ENCODE measurements at regions not wholly inside any gene's neighbourhood (a gene's known extent, or its start where the extent isn't known, plus 50 kb on each side); places are given as distances from the start of the nearest gene placed in this dataset.

- peaks cover 10% of the 10 kb centered on the region for H3K27me3 ChIP-seq (ENCODE audit: control insufficient read depth, insufficient read depth, low read length)
- peak overlapping the region; percentile 22 for H3K4me3 ChIP-seq (ENCODE audit: low read depth, low read length)
- peaks cover 9% of the 10 kb centered on the region for H3K4me1 ChIP-seq (ENCODE audit: control insufficient read depth, insufficient read depth, low read length)
- H3K36me3 ChIP-seq (ENCODE audit: control insufficient read depth, insufficient read depth, low read length): no peaks in the 10 kb centered on the region
- no peaks in the 10 kb centered on the region for H3K9me3 ChIP-seq (ENCODE audit: control insufficient read depth, insufficient read depth, low read length)
- no peak overlapping the region for H3K9ac ChIP-seq (ENCODE audit: low read depth, low read length)
These were observed 120.7 kb downstream of the NKX6-1 start for GRCh38 chr4:84378356-84378755.

DNA sequence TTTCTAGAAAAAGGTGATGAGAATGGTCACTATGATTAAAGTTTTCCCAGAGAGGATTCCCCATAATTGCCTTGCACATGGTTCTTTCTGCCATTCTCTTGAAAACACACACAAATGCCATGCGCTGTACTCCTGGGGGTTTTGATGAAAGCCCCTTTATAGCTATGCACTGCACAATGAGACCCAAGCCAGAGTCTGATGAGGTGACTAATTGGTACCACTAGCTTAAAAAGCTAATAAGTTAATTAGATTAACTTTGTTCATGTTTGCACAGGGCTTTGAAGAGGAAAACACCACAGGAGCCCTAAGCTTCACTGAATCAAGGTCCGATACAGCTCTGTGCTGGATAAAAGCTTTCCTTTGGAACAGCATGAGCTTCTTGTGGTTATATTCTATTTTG, 132.2 kb downstream of the NKX6-1 start:
- Histone ChIP-seq H3K9me3 (ENCODE audit: control insufficient read depth, insufficient read depth, low read length) (no peaks in the 10 kb centered on the region), H3K27me3 (ENCODE audit: control insufficient read depth, insufficient read depth, low read length) (no peaks in the 10 kb centered on the region), H3K36me3 (ENCODE audit: control insufficient read depth, insufficient read depth, low read length) (no peaks in the 10 kb centered on the region), H3K4me3 (ENCODE audit: low read depth, low read length) (no peak overlapping the region), H3K9ac (ENCODE audit: low read depth, low read length) (no peak overlapping the region), H3K4me1 (ENCODE audit: control insufficient read depth, insufficient read depth, low read length) (no peaks in the 10 kb centered on the region)

GRCh38 chr4:84366161-84366560, 132.9 kb downstream of the NKX6-1 start:
- no peak overlapping the region for H3K4me3 ChIP-seq (ENCODE audit: low read depth, low read length)
- H3K4me1 ChIP-seq (ENCODE audit: control insufficient read depth, insufficient read depth, low read length): no peaks in the 10 kb centered on the region
- H3K36me3 ChIP-seq (ENCODE audit: control insufficient read depth, insufficient read depth, low read length): no peaks in the 10 kb centered on the region
- no peaks in the 10 kb centered on the region for H3K9me3 ChIP-seq (ENCODE audit: control insufficient read depth, insufficient read depth, low read length)
- H3K9ac ChIP-seq (ENCODE audit: low read depth, low read length): no peak overlapping the region
- H3K27me3 ChIP-seq (ENCODE audit: control insufficient read depth, insufficient read depth, low read length): no peaks in the 10 kb centered on the region

GRCh38 chr4:84362896-84363655, 136.0 kb downstream of the NKX6-1 start:
- no peak overlapping the region for H3K9ac ChIP-seq (ENCODE audit: low read depth, low read length)
- H3K4me1 ChIP-seq (ENCODE audit: control insufficient read depth, insufficient read depth, low read length): no peaks in the 10 kb centered on the region
- no peaks in the 10 kb centered on the region for H3K36me3 ChIP-seq (ENCODE audit: control insufficient read depth, insufficient read depth, low read length)
- no peaks in the 10 kb centered on the region for H3K27me3 ChIP-seq (ENCODE audit: control insufficient read depth, insufficient read depth, low read length)
- H3K4me3 ChIP-seq (ENCODE audit: low read depth, low read length): no peak overlapping the region
- no peaks in the 10 kb centered on the region for H3K9me3 ChIP-seq (ENCODE audit: control insufficient read depth, insufficient read depth, low read length)

DNA sequence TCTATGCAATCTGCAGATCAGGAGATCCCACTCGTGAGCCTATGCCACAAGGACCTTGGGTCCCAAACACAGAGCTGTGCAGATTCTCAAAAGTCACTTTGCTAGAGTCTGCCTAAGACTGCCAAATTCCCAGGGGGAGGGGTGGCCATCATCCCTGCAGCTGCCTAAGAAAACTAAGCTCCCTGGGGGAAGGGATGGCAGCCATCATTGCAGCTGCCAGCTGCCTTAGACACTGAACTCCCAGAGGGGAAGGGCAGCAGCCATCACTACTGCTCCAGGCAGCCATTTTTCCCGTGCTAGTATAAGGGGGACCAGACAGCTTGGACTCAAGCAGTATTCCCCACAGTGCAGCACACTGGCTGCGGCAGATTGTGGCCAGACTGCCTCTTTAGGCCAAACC, 156.9 kb downstream of the NKX6-1 start:
- peaks cover 12% of the 10 kb centered on the region for H3K9me3 ChIP-seq (ENCODE audit: control insufficient read depth, insufficient read depth, low read length)
- H3K36me3 ChIP-seq (ENCODE audit: control insufficient read depth, insufficient read depth, low read length): peaks cover 7% of the 10 kb centered on the region
- H3K4me3 ChIP-seq (ENCODE audit: low read depth, low read length): no peak overlapping the region
- H3K4me1 ChIP-seq (ENCODE audit: control insufficient read depth, insufficient read depth, low read length): peaks cover 10% of the 10 kb centered on the region
- no peaks in the 10 kb centered on the region for H3K27me3 ChIP-seq (ENCODE audit: control insufficient read depth, insufficient read depth, low read length)
- H3K9ac ChIP-seq (ENCODE audit: low read depth, low read length): no peak overlapping the region

GRCh38 chr4:84341559-84341958, 157.5 kb downstream of the NKX6-1 start:
- Histone ChIP-seq H3K4me1 (ENCODE audit: control insufficient read depth, insufficient read depth, low read length) (peaks cover 12% of the 10 kb centered on the region), H3K36me3 (ENCODE audit: control insufficient read depth, insufficient read depth, low read length) (peaks cover 7% of the 10 kb centered on the region), H3K4me3 (ENCODE audit: low read depth, low read length) (no peak overlapping the region), H3K9ac (ENCODE audit: low read depth, low read length) (no peak overlapping the region), H3K27me3 (ENCODE audit: control insufficient read depth, insufficient read depth, low read length) (no peaks in the 10 kb centered on the region), H3K9me3 (ENCODE audit: control insufficient read depth, insufficient read depth, low read length) (peaks cover 12% of the 10 kb centered on the region)

DNA sequence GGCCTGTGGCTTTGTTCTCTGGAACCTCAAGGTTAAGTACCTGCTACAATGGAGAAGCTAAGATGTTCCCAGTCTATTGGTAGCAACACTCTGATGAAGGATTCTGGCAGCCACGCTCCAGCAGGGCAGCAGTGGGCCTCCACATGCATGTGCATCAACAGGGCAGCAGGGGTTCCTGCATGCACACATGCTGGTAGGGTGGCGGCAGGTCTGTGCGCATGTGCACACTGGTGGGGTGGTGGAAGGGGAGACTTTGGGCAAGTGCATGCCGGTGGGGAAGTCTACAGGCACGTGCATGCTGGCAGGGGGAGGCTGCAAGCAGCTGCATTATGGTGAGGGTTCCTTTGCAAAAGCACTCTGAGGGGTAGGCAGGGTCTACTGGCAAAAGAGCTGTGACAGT, 160.7 kb downstream of the NKX6-1 start:
- Histone ChIP-seq H3K4me3 (ENCODE audit: low read depth, low read length) (no peak overlapping the region), H3K36me3 (ENCODE audit: control insufficient read depth, insufficient read depth, low read length) (peaks cover 7% of the 10 kb centered on the region), H3K9ac (ENCODE audit: low read depth, low read length) (no peak overlapping the region), H3K4me1 (ENCODE audit: control insufficient read depth, insufficient read depth, low read length) (peaks cover 16% of the 10 kb centered on the region), H3K27me3 (ENCODE audit: control insufficient read depth, insufficient read depth, low read length) (no peaks in the 10 kb centered on the region), H3K9me3 (ENCODE audit: control insufficient read depth, insufficient read depth, low read length) (peaks cover 12% of the 10 kb centered on the region)

- no peak overlapping the region for H3K4me3 ChIP-seq (ENCODE audit: low read depth, low read length)
- peaks cover 5% of the 10 kb centered on the region for H3K36me3 ChIP-seq (ENCODE audit: control insufficient read depth, insufficient read depth, low read length)
- H3K4me1 ChIP-seq (ENCODE audit: control insufficient read depth, insufficient read depth, low read length): peaks cover 16% of the 10 kb centered on the region
- peaks cover 7% of the 10 kb centered on the region for H3K9me3 ChIP-seq (ENCODE audit: control insufficient read depth, insufficient read depth, low read length)
- H3K9ac ChIP-seq (ENCODE audit: low read depth, low read length): no peak overlapping the region
- no peaks in the 10 kb centered on the region for H3K27me3 ChIP-seq (ENCODE audit: control insufficient read depth, insufficient read depth, low read length)
These were observed 162.0 kb downstream of the NKX6-1 start for GRCh38 chr4:84336964-84337705.

DNA sequence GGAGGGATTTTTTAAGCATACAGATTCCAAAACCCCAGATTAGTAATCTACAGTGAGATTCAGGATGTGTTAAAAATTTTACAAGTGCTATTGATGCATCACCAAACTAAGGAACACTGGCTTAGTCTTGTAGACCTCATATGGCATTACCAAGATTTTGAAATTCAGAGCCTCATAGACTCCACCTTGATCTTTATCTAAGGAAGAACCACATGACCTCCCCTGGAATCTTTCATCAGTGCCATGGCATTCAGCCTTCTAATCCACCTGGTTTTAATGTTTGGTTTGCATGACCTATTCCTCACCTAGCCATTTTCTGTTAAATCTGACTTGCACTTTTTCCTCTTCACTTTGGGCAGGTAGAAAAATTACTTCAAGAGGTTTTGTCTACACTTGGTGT, 171.6 kb downstream of the NKX6-1 start:
- Histone ChIP-seq H3K36me3 (ENCODE audit: control insufficient read depth, insufficient read depth, low read length) (no peaks in the 10 kb centered on the region), H3K9me3 (ENCODE audit: control insufficient read depth, insufficient read depth, low read length) (no peaks in the 10 kb centered on the region), H3K4me3 (ENCODE audit: low read depth, low read length) (no peak overlapping the region), H3K4me1 (ENCODE audit: control insufficient read depth, insufficient read depth, low read length) (peaks cover 15% of the 10 kb centered on the region), H3K27me3 (ENCODE audit: control insufficient read depth, insufficient read depth, low read length) (no peaks in the 10 kb centered on the region), H3K9ac (ENCODE audit: low read depth, low read length) (no peak overlapping the region)

- no peaks in the 10 kb centered on the region for H3K27me3 ChIP-seq (ENCODE audit: control insufficient read depth, insufficient read depth, low read length)
- H3K4me3 ChIP-seq (ENCODE audit: low read depth, low read length): no peak overlapping the region
- H3K9ac ChIP-seq (ENCODE audit: low read depth, low read length): no peak overlapping the region
- H3K9me3 ChIP-seq (ENCODE audit: control insufficient read depth, insufficient read depth, low read length): no peaks in the 10 kb centered on the region
- peaks cover 15% of the 10 kb centered on the region for H3K4me1 ChIP-seq (ENCODE audit: control insufficient read depth, insufficient read depth, low read length)
- no peaks in the 10 kb centered on the region for H3K36me3 ChIP-seq (ENCODE audit: control insufficient read depth, insufficient read depth, low read length)
These were observed 173.5 kb downstream of the NKX6-1 start for GRCh38 chr4:84325625-84326024.

DNA sequence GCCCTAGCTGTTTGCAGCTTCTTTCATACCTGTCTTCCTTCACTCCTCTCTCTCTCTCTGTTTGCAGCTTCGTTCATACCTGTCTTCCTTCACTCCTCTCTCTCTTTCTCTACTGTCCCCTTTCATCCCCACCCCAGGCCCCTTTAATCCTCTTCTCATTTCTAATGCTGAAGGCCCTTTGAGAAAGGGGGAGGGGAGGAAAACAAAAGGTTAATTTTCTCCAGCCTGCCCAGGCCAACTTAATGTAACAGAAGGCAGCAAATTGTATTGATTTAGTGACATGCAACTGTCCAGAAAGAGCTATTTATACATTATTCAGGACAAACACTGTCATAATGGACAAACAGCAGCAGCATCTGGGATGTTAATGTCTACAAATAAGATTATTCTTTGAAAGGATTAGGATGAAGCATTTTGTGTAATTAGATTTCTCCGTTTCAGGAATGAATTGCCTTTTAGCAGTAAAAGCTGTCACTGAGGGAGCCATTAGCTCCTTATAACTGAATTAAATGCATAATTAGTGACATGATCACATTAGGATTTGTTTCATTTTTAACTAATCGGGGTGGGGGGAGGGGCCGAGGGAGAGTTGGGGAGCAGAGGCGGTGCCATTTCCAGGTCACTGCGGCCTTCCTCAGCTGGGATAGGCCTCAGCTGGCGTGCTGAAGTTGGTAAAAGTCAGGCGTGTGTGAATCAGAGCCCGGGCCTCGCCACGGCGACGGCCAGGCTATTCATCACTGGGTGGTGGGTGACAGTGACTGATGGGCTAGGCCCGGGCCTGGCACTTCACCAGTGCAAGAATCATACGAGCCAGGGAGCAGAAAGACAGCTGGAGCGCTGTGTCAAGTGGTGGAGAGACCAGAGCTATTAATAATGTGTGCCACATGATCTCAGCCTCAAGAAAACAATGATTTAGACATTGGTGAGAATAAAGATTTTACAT, 174.5 kb downstream of the NKX6-1 start:
- no peaks in the 10 kb centered on the region for H3K36me3 ChIP-seq (ENCODE audit: control insufficient read depth, insufficient read depth, low read length)
- no peaks in the 10 kb centered on the region for H3K27me3 ChIP-seq (ENCODE audit: control insufficient read depth, insufficient read depth, low read length)
- no peak overlapping the region for H3K9ac ChIP-seq (ENCODE audit: low read depth, low read length)
- H3K9me3 ChIP-seq (ENCODE audit: control insufficient read depth, insufficient read depth, low read length): no peaks in the 10 kb centered on the region
- H3K4me3 ChIP-seq (ENCODE audit: low read depth, low read length): no peak overlapping the region
- peaks cover 15% of the 10 kb centered on the region for H3K4me1 ChIP-seq (ENCODE audit: control insufficient read depth, insufficient read depth, low read length)

Data from iPS-15b (cell line).